DMS 273 (cell line): ENCODE measurements at regions not wholly inside any gene's neighbourhood (a gene's known extent, or its start where the extent isn't known, plus 50 kb on each side); places are given as distances from the start of the nearest gene placed in this dataset.

ENCODE experiments used
- DNase-seq: peaks from one replicate; lab custom pipeline; 2025; ENCODE audit not compliant: unreplicated experiment; lab: John Stamatoyannopoulos, UW

GRCh38 chr7:155911471-155912105 is 99.3 kb upstream of the SHH start:
- DNase-seq = no peak

GRCh38 chr7:155908385-155908784 is 96.1 kb upstream of the SHH start:
- DNase-seq = no peak

DNA sequence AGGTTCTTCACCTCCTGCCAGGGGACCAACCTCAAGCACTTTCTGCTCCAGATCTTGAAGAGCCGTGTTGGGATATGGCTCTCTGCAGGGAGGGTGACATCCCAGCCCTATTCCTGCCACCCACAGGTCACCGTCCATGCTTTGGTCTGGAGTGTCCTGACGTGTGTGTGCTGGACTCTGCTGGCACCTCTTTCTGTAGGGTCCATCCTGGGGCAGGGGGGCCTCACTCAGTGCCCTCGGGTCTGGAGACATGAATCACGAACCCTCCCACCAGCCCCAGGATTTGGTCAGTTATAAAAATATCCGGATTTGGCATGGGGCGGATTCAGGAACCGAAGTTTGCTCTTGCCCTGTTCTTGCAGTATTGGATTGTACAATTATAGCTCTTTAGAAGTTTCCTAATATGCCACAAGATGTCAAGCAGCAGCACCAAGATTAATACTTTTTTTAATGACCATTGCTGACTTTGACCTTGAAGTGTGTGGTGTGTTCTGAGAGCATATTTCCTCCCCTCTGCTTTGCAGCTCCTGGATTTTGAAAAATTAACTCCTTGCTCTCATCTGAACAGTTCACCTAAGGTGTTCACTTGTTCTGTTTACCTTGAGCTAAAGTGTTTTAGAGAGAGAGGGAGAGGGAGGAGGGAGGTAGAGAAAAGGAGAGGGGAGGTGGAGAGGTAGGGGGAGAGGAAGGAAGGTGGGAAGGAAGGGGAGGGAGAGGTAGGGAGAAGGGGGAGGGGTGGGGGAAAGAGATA is 95.4 kb upstream of the SHH start:
- no peak for DNase-seq

DNA sequence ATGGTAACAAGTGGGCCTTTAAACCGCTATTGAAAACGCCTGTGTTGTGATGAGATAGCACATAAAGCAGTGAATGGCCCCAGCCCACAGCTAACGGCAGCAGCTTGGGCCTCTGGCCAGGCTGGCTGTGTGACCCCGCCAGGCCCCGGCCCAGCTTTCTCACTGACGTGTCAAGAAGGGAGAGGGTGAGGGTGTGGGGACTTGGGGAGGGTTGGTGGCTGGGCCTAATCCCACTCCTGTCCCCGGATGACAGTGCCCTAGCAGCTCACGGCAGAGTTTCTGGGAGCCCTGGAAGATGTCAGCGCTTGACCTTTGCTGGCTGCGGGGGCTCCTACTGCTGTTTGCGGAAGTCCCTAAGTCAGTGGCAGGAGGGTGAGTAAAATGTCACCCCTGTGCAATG is 88.9 kb upstream of the SHH start:
- DNase-seq = no peak

DNA sequence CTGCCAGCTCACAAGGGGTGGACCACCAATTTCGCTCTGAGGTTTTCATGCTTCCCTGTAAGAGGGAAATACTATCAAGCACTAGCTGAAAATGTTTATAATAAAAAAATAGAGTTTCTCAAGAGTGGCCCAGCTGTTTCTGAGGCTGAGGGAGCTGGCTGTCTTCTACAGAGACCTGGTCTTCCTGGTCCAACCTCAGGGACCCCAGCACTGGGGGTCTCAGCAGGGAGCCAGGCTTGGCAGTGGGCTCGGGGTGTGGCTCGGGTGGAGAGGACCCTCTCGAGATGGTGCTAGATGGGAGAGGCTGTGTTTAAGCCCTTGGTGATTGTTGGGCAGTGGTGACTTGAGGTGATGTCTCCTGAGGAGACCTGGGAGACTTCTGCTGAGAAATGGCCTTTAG is 87.3 kb upstream of the SHH start:
- DNase-seq = no peak

- DNase-seq = no peak
These were observed 85.6 kb upstream of the SHH start for GRCh38 chr7:155897758-155898386.

DNA sequence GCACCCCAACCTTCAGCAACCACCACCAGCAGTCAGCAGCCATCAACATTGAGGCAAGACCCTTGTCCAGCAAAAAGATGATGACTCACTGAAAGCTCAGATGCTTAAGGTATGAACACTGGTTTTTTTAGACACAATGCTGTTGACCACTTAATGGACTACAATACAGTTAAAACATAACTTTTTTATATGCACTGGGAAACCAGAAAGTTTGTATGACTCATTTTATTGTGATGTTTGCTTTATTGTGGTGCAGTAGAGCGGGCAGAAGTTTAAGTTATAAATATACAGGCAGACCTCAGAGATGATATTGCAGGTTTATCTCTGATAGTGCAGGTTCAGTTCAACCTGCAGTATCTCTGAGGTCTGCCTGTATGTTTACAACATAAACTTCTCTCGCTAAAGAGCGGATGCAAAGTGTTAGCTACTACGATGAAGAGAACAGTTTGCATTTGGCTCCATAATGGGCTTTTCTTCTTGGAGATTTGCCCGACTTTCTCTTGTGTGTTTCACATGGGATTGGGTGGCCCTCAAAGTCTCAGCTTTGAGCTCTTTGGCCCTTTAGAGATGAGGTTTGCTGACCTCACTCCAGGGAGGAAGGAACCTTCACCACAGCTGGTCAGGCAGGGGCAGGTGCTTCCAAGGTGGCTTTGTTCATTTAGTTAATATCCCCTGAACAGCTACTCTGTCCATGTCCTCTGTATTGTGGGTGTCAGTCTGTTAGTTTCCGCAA is 84.4 kb upstream of the SHH start:
- DNase-seq = no peak

GRCh38 chr7:155893664-155894063 is 81.4 kb upstream of the SHH start:
- DNase-seq = no peak

- no peak for DNase-seq
These were observed 80.9 kb upstream of the SHH start for GRCh38 chr7:155893176-155893575.

DNA sequence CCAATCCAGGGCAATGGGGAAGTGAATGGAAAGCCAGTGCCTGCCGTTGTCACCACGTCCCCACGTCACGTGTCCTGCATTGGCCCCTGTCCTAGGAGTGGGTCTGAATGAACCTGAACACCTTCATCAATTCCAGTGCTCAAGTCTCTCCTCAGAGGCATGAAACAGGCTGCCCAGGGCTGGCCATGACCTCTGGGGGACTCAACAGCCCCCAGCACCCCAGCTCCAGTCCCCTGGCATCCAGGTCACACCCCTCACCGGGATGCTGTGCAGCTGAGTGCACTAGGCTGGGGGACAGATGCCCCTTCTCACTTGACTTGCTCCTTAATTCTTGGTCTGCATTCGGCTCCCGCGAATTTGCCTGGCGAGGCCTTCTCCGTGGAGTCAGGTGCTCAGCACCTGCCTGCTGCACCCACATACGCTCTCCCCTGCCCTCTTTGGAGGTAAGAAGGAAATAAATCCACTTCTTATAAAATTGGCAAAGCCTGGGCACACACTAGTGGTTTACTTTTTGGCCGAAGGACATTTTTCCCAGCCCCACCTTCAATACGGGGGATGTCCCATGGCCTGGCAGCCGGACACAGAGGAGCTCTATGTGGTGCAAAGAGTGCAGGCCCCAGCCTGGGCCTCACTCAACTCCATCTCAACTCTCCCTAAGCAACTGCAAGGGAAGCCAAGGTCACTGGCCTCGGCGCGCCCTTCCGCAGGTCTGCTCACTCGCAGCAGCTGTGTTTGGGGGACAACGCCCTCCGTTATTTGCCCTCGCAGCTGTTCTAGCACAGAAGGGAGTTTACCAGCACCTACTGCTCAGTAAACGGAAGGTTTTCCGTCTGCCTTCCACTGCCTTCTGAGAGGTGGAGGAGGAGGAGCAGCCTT is 77.6 kb upstream of the SHH start:
- DNase-seq = no peak

GRCh38 chr7:155887174-155887525 is 74.9 kb upstream of the SHH start:
- DNase-seq = no peak

DNA sequence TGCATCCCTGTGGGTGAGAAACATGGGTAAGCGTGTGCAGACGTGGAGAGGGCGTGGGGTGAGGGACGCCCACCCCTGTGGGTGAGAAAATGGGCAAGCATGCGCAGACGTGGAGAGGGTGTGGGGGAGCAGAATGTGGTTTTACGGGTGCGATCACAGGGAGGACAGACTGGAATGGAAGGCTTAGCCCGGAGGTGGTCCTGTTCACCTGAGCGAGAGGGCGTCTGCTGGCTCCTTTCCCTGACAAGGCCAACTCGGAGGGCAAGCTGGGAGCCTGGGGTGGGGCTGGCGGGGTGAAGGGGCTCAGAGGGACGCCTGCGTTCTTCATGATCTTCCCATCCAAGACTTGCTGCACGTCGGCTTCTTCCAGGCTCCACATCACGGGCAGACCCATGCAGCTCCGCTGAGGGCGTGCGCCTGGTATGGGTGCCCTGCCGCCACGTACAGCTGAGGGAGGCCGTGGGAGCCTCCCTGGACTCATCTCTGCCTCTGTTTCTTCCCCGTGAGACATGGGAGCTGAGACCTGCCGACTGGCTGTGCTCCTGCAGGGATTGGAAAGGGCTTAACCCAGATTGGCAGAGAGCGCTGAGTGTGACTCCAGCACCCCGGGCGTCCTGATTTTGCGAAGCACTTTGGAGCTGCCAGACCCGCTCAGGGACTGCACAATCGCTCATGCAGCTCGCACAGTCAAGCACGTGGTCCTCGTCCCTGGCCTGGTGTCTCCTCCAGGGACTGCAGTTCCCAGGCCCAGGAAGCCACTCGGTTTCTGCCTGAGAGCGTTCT is 74.3 kb upstream of the SHH start:
- no peak for DNase-seq

DNA sequence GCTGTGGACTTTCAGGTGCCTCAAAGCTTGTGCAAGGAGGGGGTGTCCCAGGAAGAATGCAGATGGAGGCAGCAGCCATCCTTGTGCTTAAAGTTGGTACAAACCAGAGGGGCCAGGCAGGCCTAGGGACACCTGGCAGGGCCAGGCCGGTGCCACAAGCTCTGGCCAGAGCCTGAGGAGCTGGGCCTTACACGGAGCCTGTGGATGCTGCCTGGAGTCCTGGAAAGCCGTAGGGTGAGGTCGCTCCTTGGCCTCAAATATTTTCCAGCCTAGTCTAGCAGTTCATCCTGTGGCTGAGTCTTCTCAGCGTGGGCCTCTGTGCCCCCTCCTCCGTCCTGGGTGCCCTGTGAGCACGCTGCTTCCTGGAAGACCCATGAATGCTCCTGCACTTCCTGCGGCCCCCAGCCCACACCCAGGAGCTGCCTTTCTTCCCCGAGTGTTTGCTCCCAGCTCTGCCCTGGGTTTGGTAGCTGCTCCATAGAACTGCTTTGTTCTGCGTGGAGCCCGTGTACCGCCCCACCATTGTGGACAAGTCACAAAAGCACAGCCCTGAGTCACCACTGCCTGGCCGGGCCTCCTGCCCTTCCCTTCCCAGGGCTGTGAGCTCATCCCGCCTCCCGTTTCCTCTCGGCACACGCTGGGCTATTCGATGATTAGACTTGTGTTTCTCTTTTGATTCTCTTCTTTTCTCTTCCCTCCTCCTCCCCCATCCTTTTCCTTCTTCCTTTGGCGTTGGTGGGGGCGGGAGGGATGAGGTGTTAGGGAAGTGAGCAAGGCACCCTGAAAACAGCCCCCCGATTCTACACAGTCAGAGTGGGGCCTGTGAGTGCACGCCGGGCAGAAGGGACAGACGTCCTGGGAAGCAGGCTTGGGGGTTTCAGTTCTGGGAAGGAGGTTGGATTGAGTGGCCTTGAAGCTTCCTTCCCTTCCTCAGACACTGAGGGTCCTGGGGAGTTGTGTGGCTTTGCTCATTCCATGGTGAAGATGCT is 73.2 kb upstream of the SHH start:
- no peak for DNase-seq

DNA sequence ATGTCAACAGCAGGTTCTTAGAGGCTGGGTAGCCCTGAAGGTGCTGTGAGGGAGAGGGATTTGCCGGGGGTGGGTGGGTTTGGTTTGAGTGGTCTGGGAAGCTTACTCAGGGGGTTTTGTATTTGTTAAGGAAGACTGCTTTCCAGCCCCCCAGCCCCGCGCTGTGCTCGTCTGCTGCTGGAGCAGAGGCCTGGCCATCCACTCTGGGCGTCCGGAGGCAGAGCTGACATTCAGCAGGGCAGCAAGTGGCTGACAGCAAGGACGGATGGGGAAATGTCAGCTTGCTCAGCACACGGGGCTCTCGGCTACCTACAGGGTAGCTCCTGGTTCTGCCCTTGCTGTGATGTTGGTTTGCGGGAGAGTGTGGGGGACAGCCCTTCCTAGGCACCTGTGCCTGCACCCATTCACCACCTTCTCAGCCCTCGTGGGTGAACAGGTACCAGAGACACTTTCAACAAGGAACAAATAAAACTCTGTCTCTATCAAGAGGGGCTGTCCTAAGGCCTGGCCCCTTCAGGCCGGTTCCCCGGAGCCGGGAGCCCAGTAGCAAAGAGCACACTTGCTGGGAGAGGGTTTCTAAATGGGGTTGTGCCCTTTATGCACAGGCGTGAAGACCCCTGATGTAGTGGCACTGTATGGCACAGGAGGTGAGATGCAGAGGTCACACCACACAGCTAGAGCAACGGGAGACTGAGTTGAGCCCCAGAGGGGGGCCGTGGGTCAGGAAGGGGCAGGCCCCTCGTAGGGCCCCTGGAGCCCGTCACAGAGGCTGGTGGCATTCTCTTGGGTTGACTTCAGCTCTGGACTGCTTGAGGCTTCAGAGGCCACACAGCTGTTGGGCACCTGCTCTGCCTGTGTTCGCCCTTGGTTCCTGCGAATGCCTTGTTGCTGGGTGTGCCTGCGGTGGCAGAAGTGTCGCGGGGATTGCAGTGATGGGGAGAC is 72.2 kb upstream of the SHH start:
- no peak for DNase-seq

DNA sequence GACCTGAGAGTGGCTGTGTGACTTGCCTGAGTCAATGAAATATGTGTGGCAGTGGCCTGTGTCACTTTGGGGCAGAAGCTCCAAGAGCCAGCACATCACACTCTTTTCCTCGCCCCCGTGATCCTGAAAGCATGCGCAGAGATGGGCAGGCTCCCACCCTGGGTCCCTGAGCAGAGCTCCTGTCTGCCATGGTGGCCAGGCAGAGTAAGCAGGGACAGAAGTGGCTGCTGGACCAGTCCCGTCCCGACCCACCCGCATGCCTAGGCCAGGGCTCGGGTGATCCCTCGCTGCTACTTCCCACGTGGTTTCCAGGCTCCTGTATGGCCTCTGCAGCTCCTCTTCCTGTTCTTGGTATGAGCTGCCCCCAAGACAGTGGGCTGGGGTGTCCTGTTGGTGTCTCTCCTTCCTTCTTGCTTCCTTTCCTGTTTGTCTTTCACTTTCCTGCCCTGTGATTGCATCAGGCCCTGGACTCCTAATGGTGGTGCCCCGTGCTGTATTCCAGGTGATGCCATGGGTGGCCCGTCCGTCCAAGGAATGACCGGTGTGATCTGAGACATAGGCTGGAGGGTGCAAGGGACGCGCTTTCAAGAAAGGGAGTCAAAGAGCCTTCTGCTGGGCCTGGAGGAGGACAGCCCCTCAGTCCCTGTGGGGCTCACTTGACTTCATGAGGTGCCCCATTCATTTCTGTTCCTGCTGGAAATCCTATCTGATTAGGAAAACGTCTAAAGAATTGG is 71.4 kb upstream of the SHH start:
- no peak for DNase-seq

DNA sequence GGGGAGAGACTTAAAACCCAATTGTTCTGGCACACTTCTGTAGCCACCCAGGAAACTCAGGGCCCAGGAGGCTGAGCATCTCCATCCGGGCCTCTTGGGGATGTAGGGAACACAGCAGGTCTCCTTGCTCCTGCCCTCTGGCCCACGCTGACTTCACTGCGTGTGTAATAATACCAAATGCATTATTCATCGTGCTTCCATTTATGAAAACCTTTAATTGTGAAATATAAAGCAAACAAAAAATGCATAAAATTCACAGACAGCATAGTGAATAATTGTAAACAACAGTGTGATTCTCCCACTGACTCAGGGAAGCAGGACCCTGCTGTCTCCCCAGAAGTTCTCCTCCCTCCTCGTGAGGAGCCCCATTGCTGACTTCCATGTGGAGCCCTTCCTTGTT is 70.3 kb upstream of the SHH start:
- DNase-seq = no peak
